ENCODE measurements at regions not wholly inside any gene's neighbourhood (a gene's known extent, or its start where the extent isn't known, plus 50 kb on each side); places are given as distances from the start of the nearest gene placed in this dataset.

DNA sequence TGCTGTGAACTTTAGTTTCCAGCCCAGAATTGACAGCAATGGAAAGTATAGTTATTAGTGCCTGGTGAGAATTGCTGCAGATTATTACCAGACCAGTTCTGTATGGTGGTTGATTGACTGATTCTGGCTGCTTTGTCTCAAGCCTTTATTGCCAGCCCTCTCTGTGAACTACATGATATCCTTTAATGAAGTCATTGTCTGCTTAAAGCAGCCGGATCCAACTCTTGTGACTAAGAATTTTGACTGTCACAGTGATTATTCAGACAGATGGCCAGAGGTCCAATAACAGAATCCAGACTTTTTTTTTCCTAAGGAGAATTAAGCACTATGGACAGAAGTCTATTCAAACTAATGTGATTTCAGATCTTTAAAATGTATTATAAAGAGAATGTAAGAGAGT is 1548.6 kb upstream of the B3GALT2 start:
- Mint-ChIP-seq H3K27me3 (ENCODE audit: unreplicated experiment) (no peaks in the 10 kb centered on the region), H3K4me1 (ENCODE audit: low read depth, unreplicated experiment) (peaks cover 13% of the 10 kb centered on the region), H3K4me3 (ENCODE audit: unreplicated experiment) (no peak overlapping the region), H3K9me3 (ENCODE audit: unreplicated experiment) (no peaks in the 10 kb centered on the region), H3K36me3 (ENCODE audit: unreplicated experiment) (no peaks in the 10 kb centered on the region), H3K27ac (ENCODE audit: unreplicated experiment) (no peak overlapping the region)
- TF ChIP-seq, protein P1, sequence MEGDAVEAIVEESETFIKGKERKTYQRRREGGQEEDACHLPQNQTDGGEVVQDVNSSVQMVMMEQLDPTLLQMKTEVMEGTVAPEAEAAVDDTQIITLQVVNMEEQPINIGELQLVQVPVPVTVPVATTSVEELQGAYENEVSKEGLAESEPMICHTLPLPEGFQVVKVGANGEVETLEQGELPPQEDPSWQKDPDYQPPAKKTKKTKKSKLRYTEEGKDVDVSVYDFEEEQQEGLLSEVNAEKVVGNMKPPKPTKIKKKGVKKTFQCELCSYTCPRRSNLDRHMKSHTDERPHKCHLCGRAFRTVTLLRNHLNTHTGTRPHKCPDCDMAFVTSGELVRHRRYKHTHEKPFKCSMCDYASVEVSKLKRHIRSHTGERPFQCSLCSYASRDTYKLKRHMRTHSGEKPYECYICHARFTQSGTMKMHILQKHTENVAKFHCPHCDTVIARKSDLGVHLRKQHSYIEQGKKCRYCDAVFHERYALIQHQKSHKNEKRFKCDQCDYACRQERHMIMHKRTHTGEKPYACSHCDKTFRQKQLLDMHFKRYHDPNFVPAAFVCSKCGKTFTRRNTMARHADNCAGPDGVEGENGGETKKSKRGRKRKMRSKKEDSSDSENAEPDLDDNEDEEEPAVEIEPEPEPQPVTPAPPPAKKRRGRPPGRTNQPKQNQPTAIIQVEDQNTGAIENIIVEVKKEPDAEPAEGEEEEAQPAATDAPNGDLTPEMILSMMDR (IDR thresholded peaks at IDR 0.05; ENCODE audit: partially characterized antibody, unreplicated experiment): no peak
- no peak for DNase-seq

DNA sequence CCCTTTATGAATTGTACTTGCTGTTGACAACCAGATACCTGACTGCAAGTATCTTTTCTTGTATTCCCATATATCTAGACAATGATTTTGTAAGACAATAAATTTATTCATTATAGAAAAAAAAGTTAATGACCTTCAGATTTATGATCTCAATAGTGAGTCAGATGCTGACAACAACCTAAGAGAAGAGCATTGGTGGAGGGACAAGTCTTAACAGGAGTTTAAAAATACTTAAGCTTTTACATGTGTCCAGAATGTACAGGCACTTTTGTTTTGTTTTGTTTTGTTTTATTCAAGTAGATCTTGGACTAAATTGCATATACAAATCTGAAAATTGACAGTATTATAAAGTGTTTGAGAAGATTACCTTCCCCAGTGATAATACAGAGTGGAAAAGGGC is 1544.6 kb upstream of the B3GALT2 start:
- TF ChIP-seq, protein P1 (IDR thresholded peaks at IDR 0.05; ENCODE audit: partially characterized antibody, unreplicated experiment): no peak
- H3K4me1 Mint-ChIP-seq (ENCODE audit: low read depth, unreplicated experiment): peaks cover 12% of the 10 kb centered on the region
- H3K27me3 Mint-ChIP-seq (ENCODE audit: unreplicated experiment): no peaks in the 10 kb centered on the region
- DNase-seq: no peak
- no peak overlapping the region for H3K4me3 Mint-ChIP-seq (ENCODE audit: unreplicated experiment)
- no peaks in the 10 kb centered on the region for H3K36me3 Mint-ChIP-seq (ENCODE audit: unreplicated experiment)
- H3K27ac Mint-ChIP-seq (ENCODE audit: unreplicated experiment): no peak overlapping the region
- no peaks in the 10 kb centered on the region for H3K9me3 Mint-ChIP-seq (ENCODE audit: unreplicated experiment)

DNA sequence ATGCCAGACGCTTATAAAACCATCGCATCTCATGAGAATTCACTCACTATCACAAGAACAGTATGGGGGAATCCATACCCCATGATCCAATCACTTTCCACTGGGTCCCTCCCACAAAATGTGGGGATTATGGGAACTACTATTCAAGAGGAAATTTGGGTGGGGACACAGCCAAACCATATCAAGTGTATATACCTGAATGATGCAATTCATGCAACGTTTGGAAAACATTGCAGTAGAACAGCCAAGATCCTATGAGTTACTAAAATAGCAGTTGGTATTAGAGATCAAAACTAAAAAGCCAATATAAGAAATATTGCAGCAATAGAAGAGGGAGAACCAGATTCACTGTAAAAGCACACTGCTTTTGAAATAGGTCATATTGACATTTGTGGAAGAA is 1543.9 kb upstream of the B3GALT2 start:
- Mint-ChIP-seq H3K27me3 (ENCODE audit: unreplicated experiment) (no peaks in the 10 kb centered on the region), H3K4me3 (ENCODE audit: unreplicated experiment) (no peak overlapping the region), H3K27ac (ENCODE audit: unreplicated experiment) (no peak overlapping the region), H3K9me3 (ENCODE audit: unreplicated experiment) (no peaks in the 10 kb centered on the region), H3K4me1 (ENCODE audit: low read depth, unreplicated experiment) (peaks cover 8% of the 10 kb centered on the region), H3K36me3 (ENCODE audit: unreplicated experiment) (no peaks in the 10 kb centered on the region)
- TF ChIP-seq, protein P1 (IDR thresholded peaks at IDR 0.05; ENCODE audit: partially characterized antibody, unreplicated experiment): no peak
- DNase-seq: no peak

DNA sequence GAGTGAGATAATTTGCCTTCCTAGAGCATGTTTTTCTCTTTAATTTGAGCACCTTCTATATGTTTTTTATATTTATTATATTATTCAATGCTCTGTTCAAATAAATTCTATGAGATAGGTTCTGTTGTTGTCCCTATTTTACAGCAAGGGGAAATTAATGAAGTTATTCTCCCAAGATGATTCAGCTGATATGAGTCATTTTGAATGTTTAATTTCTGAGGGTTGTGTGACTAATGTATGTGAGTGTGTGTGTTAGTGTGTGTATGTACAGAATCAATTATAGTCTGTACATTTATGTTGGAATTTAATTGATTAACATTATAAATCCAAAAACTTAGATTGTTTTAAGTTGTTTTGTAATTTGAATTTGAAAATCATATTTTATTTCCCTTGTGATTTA is 1536.7 kb upstream of the B3GALT2 start:
- no peak overlapping the region for H3K27ac Mint-ChIP-seq (ENCODE audit: unreplicated experiment)
- H3K36me3 Mint-ChIP-seq (ENCODE audit: unreplicated experiment): no peaks in the 10 kb centered on the region
- no peak overlapping the region for H3K4me3 Mint-ChIP-seq (ENCODE audit: unreplicated experiment)
- DNase-seq: no peak
- H3K4me1 Mint-ChIP-seq (ENCODE audit: low read depth, unreplicated experiment): no peaks in the 10 kb centered on the region
- TF ChIP-seq, protein P1 (IDR thresholded peaks at IDR 0.05; ENCODE audit: partially characterized antibody, unreplicated experiment): no peak
- H3K9me3 Mint-ChIP-seq (ENCODE audit: unreplicated experiment): no peaks in the 10 kb centered on the region
- H3K27me3 Mint-ChIP-seq (ENCODE audit: unreplicated experiment): no peaks in the 10 kb centered on the region

DNA sequence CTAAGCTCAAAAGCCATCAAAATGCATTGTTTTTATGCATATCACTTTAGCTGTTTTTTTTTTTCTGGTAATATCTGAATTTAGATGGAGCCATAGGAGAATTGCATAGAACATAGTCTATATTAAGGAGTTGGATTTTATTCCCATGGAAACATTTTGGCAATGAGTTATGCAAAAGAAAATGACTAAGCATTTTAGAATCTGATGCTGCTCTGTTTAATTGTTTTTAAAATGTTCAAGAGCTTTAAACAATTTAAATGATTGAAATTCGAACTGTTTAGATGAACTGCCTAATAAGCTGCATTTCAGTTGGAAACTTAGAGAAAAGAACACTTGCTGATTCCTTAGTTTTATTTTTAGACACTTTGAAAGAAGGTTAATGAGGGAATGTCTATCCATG is 1531.5 kb upstream of the B3GALT2 start:
- Mint-ChIP-seq H3K9me3 (ENCODE audit: unreplicated experiment) (no peaks in the 10 kb centered on the region), H3K4me1 (ENCODE audit: low read depth, unreplicated experiment) (no peaks in the 10 kb centered on the region), H3K36me3 (ENCODE audit: unreplicated experiment) (no peaks in the 10 kb centered on the region), H3K4me3 (ENCODE audit: unreplicated experiment) (no peak overlapping the region), H3K27me3 (ENCODE audit: unreplicated experiment) (no peaks in the 10 kb centered on the region), H3K27ac (ENCODE audit: unreplicated experiment) (no peak overlapping the region)
- TF ChIP-seq, protein P1 (IDR thresholded peaks at IDR 0.05; ENCODE audit: partially characterized antibody, unreplicated experiment): no peak
- DNase-seq: no peak
